HG02981 (cell line): ENCODE measurements at regions not wholly inside any gene's neighbourhood (a gene's known extent, or its start where the extent isn't known, plus 50 kb on each side); places are given as distances from the start of the nearest gene placed in this dataset.
"Not testable (repeated sequence)": the region's sequence is repeated elsewhere in the genome, so short reads cannot be mapped to it uniquely, and the experiment has no call there.

Experiments used
- ATAC-seq: cut with Tn5 transposase; IDR thresholded peaks from one replicate; pipeline ENCODE4 v1.9.1; 2021; ENCODE audit warnings: mild to moderate bottlenecking, moderate library complexity; ENCODE audit not compliant: unreplicated experiment

GRCh38 chr5:142259758-142260157, 65.1 kb downstream of the SPRY4 start:
- ATAC-seq, result no peak

GRCh38 chr5:142255831-142256230, 69.0 kb downstream of the SPRY4 start:
- ATAC-seq, result no peak

GRCh38 chr5:142254431-142254830, 70.4 kb downstream of the SPRY4 start:
- ATAC-seq, result no peak

- ATAC-seq, result no peak
Measured at GRCh38 chr5:142253938-142254337, 70.9 kb downstream of the SPRY4 start.

DNA sequence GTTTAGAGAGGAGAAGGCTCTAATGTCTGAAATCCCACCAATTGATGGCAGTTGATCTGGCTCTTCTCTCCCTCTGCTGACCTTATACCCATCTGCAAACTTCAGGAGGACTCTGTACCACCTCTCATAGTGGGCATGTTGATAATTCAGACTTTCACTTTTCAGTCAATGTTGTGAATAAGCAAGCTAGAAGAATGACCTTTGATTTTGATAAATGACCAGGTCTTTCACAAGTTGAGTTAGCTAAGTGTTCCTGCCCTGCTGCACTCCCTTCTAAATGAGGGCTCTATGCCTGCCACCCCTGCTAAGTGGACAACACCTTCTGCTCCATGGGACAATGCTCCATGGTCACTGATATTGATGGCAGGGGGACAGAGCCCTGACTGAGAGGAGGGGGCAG, 74.7 kb downstream of the SPRY4 start:
- no peak for ATAC-seq

DNA sequence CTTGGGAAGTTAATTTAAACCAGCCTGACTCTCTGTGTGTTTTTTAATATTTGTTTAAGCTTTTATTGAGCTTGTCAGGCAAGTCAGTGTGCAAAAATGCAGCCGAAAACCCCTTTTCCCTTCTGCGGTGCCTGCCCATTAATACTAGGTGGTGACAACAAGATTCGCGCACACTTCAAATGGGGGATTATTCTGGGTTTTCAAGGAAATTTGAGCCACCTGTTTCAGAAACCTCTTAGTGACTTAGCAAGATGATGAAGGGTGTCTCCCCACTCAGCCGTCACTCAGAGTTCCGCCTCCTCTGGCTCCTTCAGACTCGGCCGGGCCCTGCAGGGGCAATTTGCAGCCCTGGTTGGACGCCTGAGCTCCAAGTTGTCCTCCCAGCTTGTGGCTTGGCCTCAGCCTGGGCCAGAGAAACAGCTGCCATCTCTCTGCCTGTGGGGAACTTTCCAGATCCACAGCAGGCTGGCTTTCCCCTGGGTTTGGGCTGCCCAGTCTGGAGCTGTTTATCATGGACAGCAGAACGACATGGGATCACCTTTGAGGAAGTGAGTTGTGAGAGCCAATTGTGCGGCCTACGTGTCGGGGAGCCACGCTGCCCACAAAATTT, 75.9 kb downstream of the SPRY4 start:
- ATAC-seq, result no peak

GRCh38 chr5:142246258-142246657, 78.6 kb downstream of the SPRY4 start:
- ATAC-seq, result no peak

DNA sequence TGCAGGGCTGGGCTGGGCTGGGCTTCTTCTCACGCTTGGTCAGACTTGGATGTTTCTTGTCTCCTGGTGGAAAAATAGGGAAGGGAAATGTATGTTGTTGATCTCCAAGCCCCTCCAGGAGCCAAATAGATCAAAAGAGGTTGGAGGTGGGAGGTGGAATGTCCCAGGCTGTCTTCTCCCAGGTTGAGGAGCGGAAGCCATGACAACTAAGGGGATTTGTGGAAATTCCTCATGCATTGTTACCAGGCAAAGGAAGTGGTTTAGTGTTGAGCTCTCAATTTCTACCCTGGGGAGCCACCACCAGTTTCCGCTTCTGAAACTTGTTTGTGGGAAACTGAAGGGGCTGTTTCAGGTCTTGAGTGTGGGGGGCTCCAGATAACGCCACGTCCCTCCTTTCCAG, 79.0 kb downstream of the SPRY4 start:
- ATAC-seq, result no peak

DNA sequence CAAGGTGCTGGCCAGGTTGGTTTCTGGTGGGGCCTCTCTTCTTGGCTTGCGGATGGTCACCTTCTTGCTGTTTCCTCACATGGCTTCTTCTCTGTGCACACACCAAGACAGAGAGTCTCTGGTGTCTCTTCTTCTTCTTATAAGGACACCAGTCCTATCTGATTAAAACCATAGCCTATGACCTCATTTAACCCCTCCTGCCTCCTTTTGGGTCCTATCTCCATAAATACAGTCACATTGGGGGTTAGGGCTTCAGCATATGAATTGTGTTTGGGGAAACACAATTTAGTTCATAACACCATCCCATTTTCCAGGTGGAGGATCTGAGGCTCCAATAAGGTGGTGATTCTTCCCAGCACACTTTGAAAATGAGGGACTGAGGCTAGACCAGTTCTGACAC, 80.4 kb downstream of the SPRY4 start:
- ATAC-seq, result no peak

- no peak for ATAC-seq
Measured at GRCh38 chr5:142242272-142242671, 82.5 kb downstream of the SPRY4 start.

- no peak for ATAC-seq
Measured at GRCh38 chr5:142239394-142240159, 85.2 kb downstream of the SPRY4 start.

GRCh38 chr5:142237707-142238106, 87.1 kb downstream of the SPRY4 start:
- no peak for ATAC-seq

DNA sequence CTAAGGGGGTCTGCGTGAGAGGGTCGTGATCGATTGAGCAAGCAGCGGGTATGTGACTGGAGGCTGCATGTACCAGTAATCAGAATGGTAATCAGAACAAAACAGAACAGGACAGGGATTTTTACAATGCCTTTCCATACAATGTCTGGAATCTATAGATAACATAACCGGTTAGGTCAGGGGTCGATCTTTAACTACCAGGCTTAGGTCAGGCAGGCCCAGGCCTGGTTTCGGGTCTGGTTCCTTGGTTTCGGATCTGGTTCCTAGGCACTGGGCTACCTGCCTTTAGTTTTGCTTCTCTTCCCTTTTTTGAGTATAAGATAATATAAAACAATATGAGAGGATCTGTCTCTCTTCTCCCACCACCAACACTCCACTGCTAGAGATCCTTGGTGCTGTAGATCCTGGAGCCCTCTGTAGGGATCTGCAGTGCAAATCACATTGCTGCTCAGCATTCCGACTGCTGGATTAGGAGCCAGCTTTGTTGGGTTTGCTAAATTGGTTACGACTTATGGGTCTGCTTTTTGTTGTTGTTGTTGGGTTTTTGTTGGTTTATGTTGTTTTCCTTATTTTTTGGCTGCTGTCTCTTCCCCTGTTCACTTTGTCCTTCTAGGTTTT, 88.0 kb downstream of the SPRY4 start:
- ATAC-seq, result not testable (repeated sequence)

GRCh38 chr5:142235870-142236672, 88.8 kb downstream of the SPRY4 start:
- no peak for ATAC-seq

DNA sequence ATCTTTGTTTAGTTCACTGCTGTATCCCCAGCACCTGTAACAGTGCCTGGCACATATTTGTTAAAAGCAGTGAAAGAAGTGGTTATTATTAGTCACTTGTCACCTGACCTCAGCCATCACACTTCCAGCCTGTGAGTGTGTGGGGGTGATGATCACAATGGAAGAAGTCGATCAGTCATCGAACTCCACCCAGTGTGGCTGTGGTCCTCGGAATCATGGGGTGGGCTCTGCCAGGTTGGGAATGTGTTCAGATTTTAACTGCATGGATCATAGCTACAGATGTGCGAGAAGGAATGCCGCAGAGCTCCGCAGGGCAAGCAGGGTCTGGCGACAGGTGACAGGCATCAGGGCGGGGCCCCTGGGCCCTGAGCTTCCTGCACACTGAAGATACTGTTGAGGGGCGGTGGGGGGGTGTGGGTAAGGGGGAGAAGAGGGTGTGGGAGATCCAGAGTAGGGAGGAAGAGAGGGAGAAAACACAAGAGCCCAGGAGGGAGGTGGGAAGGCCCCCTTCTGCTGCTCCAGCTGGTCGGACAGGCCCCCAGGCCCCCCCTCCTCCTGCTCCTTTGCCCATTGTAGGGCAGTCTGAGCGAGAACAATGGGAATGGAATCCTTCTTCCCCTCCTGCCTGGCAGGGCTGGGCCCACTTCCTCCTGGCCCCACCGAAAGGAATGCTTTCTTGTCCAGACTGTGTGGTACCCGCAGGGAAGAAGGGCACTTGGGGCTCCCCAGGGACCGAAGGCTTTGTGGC, 89.6 kb downstream of the SPRY4 start:
- ATAC-seq, result no peak

GRCh38 chr5:142233083-142234032, 91.5 kb downstream of the SPRY4 start:
- ATAC-seq, result no peak

DNA sequence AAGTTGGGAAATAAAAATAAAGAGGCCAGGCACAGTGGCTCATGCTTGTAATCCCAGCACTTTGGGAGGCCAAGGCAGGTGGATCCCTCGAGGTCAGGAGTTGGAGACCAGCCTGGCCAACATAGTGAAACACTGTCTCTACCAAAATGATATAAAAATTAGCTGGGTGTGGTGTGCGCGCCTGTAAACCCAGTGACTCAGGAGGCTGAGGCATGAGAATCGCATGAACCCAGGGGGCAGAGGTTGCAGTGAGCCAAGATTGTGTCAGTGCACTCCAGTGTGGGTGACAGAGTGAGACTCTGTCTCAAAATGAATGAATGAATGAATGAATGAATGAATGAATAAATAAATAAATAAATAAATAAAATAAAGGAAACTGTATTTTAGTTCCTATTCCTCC, 93.9 kb downstream of the SPRY4 start:
- not testable (repeated sequence) for ATAC-seq

DNA sequence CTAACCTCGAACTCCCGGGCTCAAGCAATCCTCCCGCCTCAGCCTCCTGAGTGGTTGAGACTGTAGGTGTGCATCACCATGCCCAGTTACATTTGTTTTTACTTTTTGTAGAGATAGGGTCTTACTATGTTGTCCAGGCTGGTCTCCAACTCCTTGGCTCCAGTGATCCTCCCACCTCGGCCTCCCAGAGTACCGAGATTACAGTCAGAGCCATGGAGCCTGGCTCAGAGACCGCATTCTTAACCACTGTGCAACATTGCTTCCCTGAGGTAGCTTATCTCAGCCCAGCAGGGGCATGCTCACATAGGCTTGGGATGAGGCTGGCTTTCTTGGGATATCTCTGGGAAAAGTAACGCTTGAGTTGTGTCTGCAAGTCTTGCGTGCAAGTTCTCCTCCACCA, 99.7 kb downstream of the SPRY4 start:
- ATAC-seq, result no peak

- peak; percentile 8 for ATAC-seq
Measured at GRCh38 chr5:142222866-142223558, 101.8 kb downstream of the SPRY4 start.
